Mucosa of rectum (tissue), 2 donors: ENCODE measurements at regions not wholly inside any gene's neighbourhood (a gene's known extent, or its start where the extent isn't known, plus 50 kb on each side); places are given as distances from the start of the nearest gene placed in this dataset.

ENCODE experiments used
- H3K27ac ChIP-seq, 2 donors: one replicate each; pipeline ENCODE4 v1.7.0; 2013; ENCODE audit warnings: inconsistent platforms in 2 of 2, low read depth in 2 of 2, low read length in 2 of 2
- H3K27me3 ChIP-seq, 2 donors: one replicate each; pipeline ENCODE4 v1.7.0; 2013; ENCODE audit warnings: low read length in 2 of 2; ENCODE audit not compliant: control insufficient read depth in 2 of 2, insufficient read depth in 2 of 2
- H3K36me3 ChIP-seq, 2 donors: one replicate each; pipeline ENCODE4 v1.7.0; 2013; ENCODE audit warnings: low read length in 2 of 2; ENCODE audit not compliant: control insufficient read depth in 2 of 2, insufficient read depth in 2 of 2
- H3K4me1 ChIP-seq, 2 donors: one replicate each; pipeline ENCODE4 v1.7.0; 2013; ENCODE audit warnings: low read length in 2 of 2, mild to moderate bottlenecking in 1 of 2; ENCODE audit not compliant: control insufficient read depth in 2 of 2, insufficient read depth in 2 of 2
- H3K4me3 ChIP-seq, 2 donors: one replicate each; pipeline ENCODE4 v1.7.0; 2013; ENCODE audit warnings: low read length in 2 of 2
- H3K9ac ChIP-seq, 2 donors: one replicate each; pipeline ENCODE4 v1.7.0; 2013; ENCODE audit warnings: low read length in 2 of 2, low read depth in 1 of 2, mild to moderate bottlenecking in 1 of 2
- H3K9me3 ChIP-seq, 2 donors: one replicate each; pipeline ENCODE4 v1.7.0; 2013; ENCODE audit warnings: low read length in 2 of 2; ENCODE audit not compliant: control insufficient read depth in 2 of 2
- donor health status: healthy.
- donor health status: Normal muscosa, but diverticular disease.

- Histone ChIP-seq H3K4me3 (no peak overlapping the region), H3K27ac (peak overlapping the region in 1 of 2 donors; percentile 7), H3K4me1 (peaks cover 0 to 2% of the 10 kb centered on the region in 2 donors), H3K36me3 (peaks cover 25 to 45% of the 10 kb centered on the region in 2 donors), H3K9ac (no peak overlapping the region), H3K27me3 (no peaks in the 10 kb centered on the region), H3K9me3 (no peaks in the 10 kb centered on the region)
These were observed 106.5 kb upstream of the DMRT1 start for GRCh38 chr9:734831-735511.

GRCh38 chr9:737400-738120 lies 103.9 kb upstream of the DMRT1 start:
- no peaks in the 10 kb centered on the region for H3K27me3 ChIP-seq
- no peak overlapping the region for H3K9ac ChIP-seq
- peaks cover 0 to 2% of the 10 kb centered on the region in 2 donors for H3K4me1 ChIP-seq
- no peak overlapping the region for H3K4me3 ChIP-seq
- peaks cover 33 to 54% of the 10 kb centered on the region in 2 donors for H3K36me3 ChIP-seq
- H3K27ac ChIP-seq = peak overlapping the region; percentile 73 to 75
- H3K9me3 ChIP-seq = no peaks in the 10 kb centered on the region

GRCh38 chr9:738209-738915 lies 103.1 kb upstream of the DMRT1 start:
- H3K9me3 ChIP-seq = no peaks in the 10 kb centered on the region
- peaks cover 0 to 2% of the 10 kb centered on the region in 2 donors for H3K4me1 ChIP-seq
- H3K36me3 ChIP-seq = peaks cover 35 to 53% of the 10 kb centered on the region in 2 donors
- H3K9ac ChIP-seq = no peak overlapping the region
- H3K27ac ChIP-seq = peak overlapping the region; percentile 73 to 75
- H3K4me3 ChIP-seq = no peak overlapping the region
- no peaks in the 10 kb centered on the region for H3K27me3 ChIP-seq

GRCh38 chr9:739362-739761 lies 102.1 kb upstream of the DMRT1 start:
- Histone ChIP-seq H3K27ac (no peak overlapping the region), H3K4me3 (no peak overlapping the region), H3K9me3 (no peaks in the 10 kb centered on the region), H3K4me1 (peaks cover 0 to 2% of the 10 kb centered on the region in 2 donors), H3K9ac (no peak overlapping the region), H3K27me3 (no peaks in the 10 kb centered on the region), H3K36me3 (peaks cover 36 to 53% of the 10 kb centered on the region in 2 donors)

- Histone ChIP-seq H3K4me3 (no peak overlapping the region), H3K36me3 (peaks cover 39 to 58% of the 10 kb centered on the region in 2 donors), H3K4me1 (peaks cover 0 to 2% of the 10 kb centered on the region in 2 donors), H3K9me3 (no peaks in the 10 kb centered on the region), H3K27me3 (no peaks in the 10 kb centered on the region), H3K27ac (no peak overlapping the region), H3K9ac (no peak overlapping the region)
These were observed 101.3 kb upstream of the DMRT1 start for GRCh38 chr9:740221-740620.

- no peak overlapping the region for H3K9ac ChIP-seq
- H3K27me3 ChIP-seq = no peaks in the 10 kb centered on the region
- H3K36me3 ChIP-seq = peaks cover 40 to 58% of the 10 kb centered on the region in 2 donors
- H3K9me3 ChIP-seq = no peaks in the 10 kb centered on the region
- no peak overlapping the region for H3K27ac ChIP-seq
- H3K4me1 ChIP-seq = peaks cover 0 to 2% of the 10 kb centered on the region in 2 donors
- no peak overlapping the region for H3K4me3 ChIP-seq
These were observed 99.4 kb upstream of the DMRT1 start for GRCh38 chr9:742104-742503.

GRCh38 chr9:742914-743589 lies 98.4 kb upstream of the DMRT1 start:
- Histone ChIP-seq H3K4me1 (peaks cover 0 to 2% of the 10 kb centered on the region in 2 donors), H3K27ac (no peak overlapping the region), H3K36me3 (peaks cover 38 to 57% of the 10 kb centered on the region in 2 donors), H3K27me3 (no peaks in the 10 kb centered on the region), H3K9ac (no peak overlapping the region), H3K9me3 (no peaks in the 10 kb centered on the region), H3K4me3 (no peak overlapping the region)

- no peak overlapping the region for H3K9ac ChIP-seq
- H3K36me3 ChIP-seq = peaks cover 29 to 47% of the 10 kb centered on the region in 2 donors
- H3K27ac ChIP-seq = no peak overlapping the region
- no peaks in the 10 kb centered on the region for H3K4me1 ChIP-seq
- H3K9me3 ChIP-seq = no peaks in the 10 kb centered on the region
- H3K27me3 ChIP-seq = no peaks in the 10 kb centered on the region
- H3K4me3 ChIP-seq = no peak overlapping the region
These were observed 97.3 kb upstream of the DMRT1 start for GRCh38 chr9:744046-744712.

GRCh38 chr9:744790-745484 lies 96.6 kb upstream of the DMRT1 start:
- no peak overlapping the region for H3K4me3 ChIP-seq
- peaks cover 29 to 41% of the 10 kb centered on the region in 2 donors for H3K36me3 ChIP-seq
- no peak overlapping the region for H3K27ac ChIP-seq
- no peaks in the 10 kb centered on the region for H3K27me3 ChIP-seq
- no peaks in the 10 kb centered on the region for H3K4me1 ChIP-seq
- no peak overlapping the region for H3K9ac ChIP-seq
- no peaks in the 10 kb centered on the region for H3K9me3 ChIP-seq
